NCI-H524 treated with DMSO at 0.1 percent for 48 hours (cell line): ENCODE measurements at regions not wholly inside any gene's neighbourhood (a gene's known extent, or its start where the extent isn't known, plus 50 kb on each side); places are given as distances from the start of the nearest gene placed in this dataset.
"Not testable (repeated sequence)": the region's sequence is repeated elsewhere in the genome, so short reads cannot be mapped to it uniquely, and the experiment has no call there.

ENCODE experiments used
- DNase-seq: peaks from one replicate; lab custom pipeline; 2025; lab: John Stamatoyannopoulos, UW

GRCh38 chr11:122441666-122442035 lies 213.9 kb upstream of the UBASH3B start:
- DNase-seq = no peak

GRCh38 chr11:122440811-122441665 lies 214.5 kb upstream of the UBASH3B start:
- DNase-seq = no peak

GRCh38 chr11:122439866-122440810 lies 215.4 kb upstream of the UBASH3B start:
- no peak for DNase-seq

- DNase-seq = no peak
Measured at GRCh38 chr11:122436188-122436555, 219.3 kb upstream of the UBASH3B start.

GRCh38 chr11:122435540-122436187 lies 219.9 kb upstream of the UBASH3B start:
- DNase-seq = no peak

GRCh38 chr11:122434786-122435185 lies 220.7 kb upstream of the UBASH3B start:
- no peak for DNase-seq

GRCh38 chr11:122430490-122430889 lies 225.0 kb upstream of the UBASH3B start:
- no peak for DNase-seq

- DNase-seq = no peak
Measured at GRCh38 chr11:122426073-122426472, 229.4 kb upstream of the UBASH3B start.

- DNase-seq = no peak
Measured at GRCh38 chr11:122424636-122425035, 230.9 kb upstream of the UBASH3B start.

GRCh38 chr11:122423886-122424285 lies 231.6 kb upstream of the UBASH3B start:
- no peak for DNase-seq

GRCh38 chr11:122423273-122423672 lies 232.2 kb upstream of the UBASH3B start:
- no peak for DNase-seq

GRCh38 chr11:122422682-122423081 lies 232.8 kb upstream of the UBASH3B start:
- no peak for DNase-seq

GRCh38 chr11:122421702-122422101 lies 233.8 kb upstream of the UBASH3B start:
- no peak for DNase-seq

- no peak for DNase-seq
Measured at GRCh38 chr11:122418032-122418431, 237.5 kb upstream of the UBASH3B start.

- no peak for DNase-seq
Measured at GRCh38 chr11:122414406-122415018, 241.0 kb upstream of the UBASH3B start.

- DNase-seq = no peak
Measured at GRCh38 chr11:122413677-122414076, 241.8 kb upstream of the UBASH3B start.

- no peak for DNase-seq
Measured at GRCh38 chr11:122412581-122412980, 242.9 kb upstream of the UBASH3B start.

- DNase-seq = no peak
Measured at GRCh38 chr11:122406466-122406865, 249.1 kb upstream of the UBASH3B start.

- DNase-seq = no peak
Measured at GRCh38 chr11:122405547-122406341, 249.8 kb upstream of the UBASH3B start.

GRCh38 chr11:122404571-122404970 lies 251.0 kb upstream of the UBASH3B start:
- no peak for DNase-seq

- not testable (repeated sequence) for DNase-seq
Measured at GRCh38 chr11:122401581-122401980, 253.9 kb upstream of the UBASH3B start.
